ENCODE measurements at regions not wholly inside any gene's neighbourhood (a gene's known extent, or its start where the extent isn't known, plus 50 kb on each side); places are given as distances from the start of the nearest gene placed in this dataset.

DNA sequence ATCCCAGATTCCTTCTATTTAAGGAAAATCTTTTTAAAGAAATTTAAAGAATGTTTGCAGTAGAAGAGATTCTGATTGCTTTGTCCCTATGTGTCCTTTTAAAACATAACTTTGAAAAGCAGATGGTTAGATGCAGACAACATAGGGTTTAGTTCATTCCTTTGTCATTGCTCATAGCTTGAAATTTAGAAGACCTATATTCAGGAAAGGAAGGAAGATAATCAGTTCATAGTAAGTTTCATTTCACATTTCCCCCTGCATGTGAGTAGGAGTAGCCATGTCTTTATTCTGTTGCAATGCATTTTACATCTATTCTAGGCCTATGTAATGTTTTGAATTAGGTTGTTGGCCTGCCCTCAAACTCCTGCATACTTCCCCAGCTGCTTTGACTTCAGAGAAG is 197.9 kb upstream of the GRIK2 start:
- H3K9me3 ChIP-seq (ENCODE audit: control extremely low read depth in 1 of 3, control insufficient read depth in 2 of 3, insufficient read depth in 1 of 3, low read length in 2 of 3), result no peaks in the 10 kb centered on the region
- H3K27me3 ChIP-seq (replicated peaks in 1 of 4; ENCODE audit: control extremely low read depth in 1 of 4, control insufficient read depth in 3 of 4, insufficient read depth in 4 of 4, low read length in 3 of 4), result no peaks in the 10 kb centered on the region
- TF ChIP-seq EZH2 (IDR thresholded peaks at IDR 0.05; ENCODE audit: borderline replicate concordance, insufficient read depth, low read depth, low read length, poor library complexity, severe bottlenecking) (no peak), CTCF (IDR thresholded peaks at IDR 0.05) (no peak)
- ATAC-seq (ENCODE audit: low read depth) (no peak), DNase-seq (no peak)
- no peaks in the 10 kb centered on the region for H3K36me3 ChIP-seq (replicated peaks in 1 of 2; ENCODE audit: control extremely low read depth in 1 of 2, control insufficient read depth in 1 of 2, extremely low read depth in 1 of 2, insufficient read depth in 2 of 2, low read length in 1 of 2)
- no peak overlapping the region for H2AFZ ChIP-seq (ENCODE audit: insufficient read depth, low read depth, low read length, poor library complexity, severe bottlenecking)
- H3K4me2 ChIP-seq (replicated peaks; ENCODE audit: low read depth, low read length, poor library complexity, severe bottlenecking), result no peak overlapping the region
- intact Hi-C loops (cut with micrococcal nuclease), result no loop called here
- no peaks in the 10 kb centered on the region for H3K9me3 Mint-ChIP-seq (ENCODE audit: insufficient read depth)
- no peak overlapping the region for H3K27ac Mint-ChIP-seq
- H4K20me1 ChIP-seq (ENCODE audit: control insufficient read depth, insufficient read depth, low read length, poor library complexity, severe bottlenecking), result no peaks in the 10 kb centered on the region
- CTCF ChIA-PET, result no interaction called here
- POLR2A ChIA-PET, result no interaction called here
- H3K4me1 Mint-ChIP-seq, result no peaks in the 10 kb centered on the region
- no peaks in the 10 kb centered on the region for H3K79me2 ChIP-seq (ENCODE audit: control insufficient read depth, insufficient read depth, low read length)
- no peaks in the 10 kb centered on the region for H3K27me3 Mint-ChIP-seq
- no peak overlapping the region for H3K4me3 ChIP-seq (ENCODE audit: control extremely low read depth in 1 of 5, extremely low read depth in 1 of 5, insufficient read depth in 1 of 5, low read depth in 2 of 5, low read length in 4 of 5)
- no peak overlapping the region for H3K27ac ChIP-seq (ENCODE audit: low read length in 2 of 2)
- H3K4me3 Mint-ChIP-seq, result no peak overlapping the region
- H3K9ac ChIP-seq (ENCODE audit: low read length), result no peak overlapping the region
- no peaks in the 10 kb centered on the region for H3K4me1 ChIP-seq (ENCODE audit: control insufficient read depth in 2 of 2, insufficient read depth in 2 of 2, low read length in 2 of 2)

DNA sequence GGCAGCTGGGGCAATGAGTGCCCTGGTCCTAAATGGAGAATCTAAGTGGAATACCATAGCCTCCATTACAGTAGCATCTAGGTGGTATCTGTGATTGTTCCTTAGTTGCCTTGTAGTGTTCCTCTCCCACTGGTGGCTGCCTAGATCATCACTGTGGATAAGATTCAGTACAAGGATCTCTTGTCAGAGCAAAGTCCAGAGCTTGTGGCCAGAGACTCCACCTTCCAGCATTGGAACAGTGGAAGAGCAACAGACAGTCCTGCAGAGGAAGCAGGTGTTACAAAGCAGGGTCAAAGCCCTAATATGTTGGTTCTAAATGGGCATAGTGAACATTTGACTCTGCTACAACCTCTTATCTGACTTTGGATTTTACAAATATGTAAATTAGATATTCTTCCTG is 194.1 kb upstream of the GRIK2 start:
- Mint-ChIP-seq H3K4me1 (no peaks in the 10 kb centered on the region), H3K27ac (no peak overlapping the region), H3K9me3 (ENCODE audit: insufficient read depth) (no peaks in the 10 kb centered on the region), H3K27me3 (no peaks in the 10 kb centered on the region), H3K4me3 (no peak overlapping the region)
- no peaks in the 10 kb centered on the region for H4K20me1 ChIP-seq (ENCODE audit: control insufficient read depth, insufficient read depth, low read length, poor library complexity, severe bottlenecking)
- POLR2A ChIA-PET, result no interaction called here
- no peaks in the 10 kb centered on the region for H3K36me3 ChIP-seq (replicated peaks in 1 of 2; ENCODE audit: control extremely low read depth in 1 of 2, control insufficient read depth in 1 of 2, extremely low read depth in 1 of 2, insufficient read depth in 2 of 2, low read length in 1 of 2)
- H2AFZ ChIP-seq (ENCODE audit: insufficient read depth, low read depth, low read length, poor library complexity, severe bottlenecking), result no peak overlapping the region
- H3K4me1 ChIP-seq (ENCODE audit: control insufficient read depth in 2 of 2, insufficient read depth in 2 of 2, low read length in 2 of 2), result no peaks in the 10 kb centered on the region
- TF ChIP-seq CTCF (IDR thresholded peaks at IDR 0.05), result no peak
- TF ChIP-seq EZH2 (IDR thresholded peaks at IDR 0.05; ENCODE audit: borderline replicate concordance, insufficient read depth, low read depth, low read length, poor library complexity, severe bottlenecking), result no peak
- intact Hi-C loops (cut with micrococcal nuclease), result no loop called here
- CTCF ChIA-PET, result no interaction called here
- no peak overlapping the region for H3K4me3 ChIP-seq (ENCODE audit: control extremely low read depth in 1 of 5, extremely low read depth in 1 of 5, insufficient read depth in 1 of 5, low read depth in 2 of 5, low read length in 4 of 5)
- no peak for DNase-seq
- H3K4me2 ChIP-seq (replicated peaks; ENCODE audit: low read depth, low read length, poor library complexity, severe bottlenecking), result no peak overlapping the region
- H3K9ac ChIP-seq (ENCODE audit: low read length), result no peak overlapping the region
- ATAC-seq (ENCODE audit: low read depth), result no peak
- no peaks in the 10 kb centered on the region for H3K27me3 ChIP-seq (replicated peaks in 1 of 4; ENCODE audit: control extremely low read depth in 1 of 4, control insufficient read depth in 3 of 4, insufficient read depth in 4 of 4, low read length in 3 of 4)
- no peak overlapping the region for H3K27ac ChIP-seq (ENCODE audit: low read length in 2 of 2)
- H3K9me3 ChIP-seq (ENCODE audit: control extremely low read depth in 1 of 3, control insufficient read depth in 2 of 3, insufficient read depth in 1 of 3, low read length in 2 of 3), result no peaks in the 10 kb centered on the region
- no peaks in the 10 kb centered on the region for H3K79me2 ChIP-seq (ENCODE audit: control insufficient read depth, insufficient read depth, low read length)

Data from B cell (primary cell).